OCI-LY7 (cell line): ENCODE measurements at regions not wholly inside any gene's neighbourhood (a gene's known extent, or its start where the extent isn't known, plus 50 kb on each side); places are given as distances from the start of the nearest gene placed in this dataset.

Source experiments
- BruUV-seq: library from RNA; stranded (reverse); fragments of 400-500 nt; replicated peaks from 2 replicates; lab custom pipeline; 2021; lab: Mats Ljungman, UMichigan
- CTCF ChIA-PET: fragments of 300-600 bp; sonication (Branson Sonifier 250); formaldehyde crosslinking; loops from one replicate; lab custom pipeline; 2022; ENCODE audit warnings: antibody characterized with exemption; ENCODE audit not compliant: unreplicated experiment; lab: Charles Lee
- POLR2A ChIA-PET: fragments of 300-600 bp; sonication (Branson Sonifier 250); formaldehyde crosslinking; loops from one replicate; lab custom pipeline; 2022; ENCODE audit warnings: antibody characterized with exemption; lab: Charles Lee
- DNase-seq: peaks from one replicate; pipeline ENCODE4 v3.0.0-alpha.2; 2015; ENCODE audit warnings: low spot score
- H2AFZ ChIP-seq: fragments of 200-600 bp; sonication (generic), shearing (Covaris generic); 2 replicates; pipeline ENCODE4 v1.6.1; 2014; ENCODE audit warnings: mild to moderate bottlenecking, antibody characterized with exemption, low read length, moderate library complexity
- H3K27ac ChIP-seq: fragments of 200-600 bp; sonication (generic); 2 replicates; pipeline ENCODE4 v1.5.1; 2014; ENCODE audit warnings: mixed run types, low read depth, mild to moderate bottlenecking, moderate library complexity, low read length, inconsistent platforms; ENCODE audit not compliant: poor library complexity, severe bottlenecking
- H3K36me3 ChIP-seq: fragments of 200-600 bp; sonication (generic); 2 replicates; pipeline ENCODE4 v1.6.1; 2014; ENCODE audit warnings: mild to moderate bottlenecking, antibody characterized with exemption, low read length, moderate library complexity, mixed read lengths; ENCODE audit not compliant: insufficient read depth
- H3K4me1 ChIP-seq: fragments of 200-600 bp; sonication (generic); 2 replicates; pipeline ENCODE4 v1.5.1; 2014; ENCODE audit warnings: mild to moderate bottlenecking, low read length; ENCODE audit not compliant: insufficient read depth, poor library complexity, severe bottlenecking
- H3K4me2 ChIP-seq: fragments of 200-600 bp; sonication (generic); 2 replicates; pipeline ENCODE4 v1.6.1; 2014; ENCODE audit warnings: mild to moderate bottlenecking, low read length
- H3K4me3 ChIP-seq: fragments of 200-600 bp; sonication (generic); 2 replicates; pipeline ENCODE4 v1.5.1; 2014; ENCODE audit warnings: mild to moderate bottlenecking, low read depth, low read length; ENCODE audit not compliant: poor library complexity, severe bottlenecking
- H3K79me2 ChIP-seq: fragments of 200-600 bp; sonication (generic); 2 replicates; pipeline ENCODE4 v1.6.1; 2016; ENCODE audit warnings: low read depth, mild to moderate bottlenecking, low read length, moderate library complexity, mixed read lengths; ENCODE audit not compliant: insufficient read depth
- H3K9me2 ChIP-seq: fragments of 200-600 bp; sonication (generic); 2 replicates; pipeline ENCODE4 v1.6.1; 2016; ENCODE audit warnings: mild to moderate bottlenecking, low read length, mixed read lengths; ENCODE audit not compliant: insufficient read depth
- H3K9me3 ChIP-seq: fragments of 200-600 bp; sonication (generic); 2 replicates; pipeline ENCODE4 v1.6.1; 2014; ENCODE audit warnings: mild to moderate bottlenecking, mixed run types, low read length, mixed read lengths
- H4K20me1 ChIP-seq: fragments of 200-600 bp; sonication (generic); 2 replicates; pipeline ENCODE4 v1.6.1; 2014; ENCODE audit warnings: mild to moderate bottlenecking, antibody characterized with exemption, low read length, moderate library complexity, mixed read lengths; ENCODE audit not compliant: insufficient read depth
- CTCF ChIP-seq: fragments of 200-600 bp; sonication (generic); conservative IDR thresholded peaks from 2 replicates; pipeline ENCODE4 v1.5.1; 2014; ENCODE audit warnings: mild to moderate bottlenecking, antibody characterized with exemption, low read length, moderate library complexity, mixed read lengths
- EZH2phosphoT487 ChIP-seq: fragments of 200-600 bp; sonication (generic); IDR thresholded peaks from 2 replicates; pipeline ENCODE4 v1.6.1; 2018; ENCODE audit warnings: low read depth, borderline replicate concordance, mild to moderate bottlenecking, mixed run types, antibody characterized with exemption, low read length, moderate library complexity, mixed read lengths
- intact Hi-C: fragments of 100-400 bp; cut with micrococcal nuclease; formaldehyde crosslinking; loops from one replicate; pipeline ENCODE4 v1.10.0; 2022; ENCODE audit not compliant: unreplicated experiment

GRCh38 chr2:104685591-104685990 lies 168.3 kb upstream of the POU3F3 start:
- no peak overlapping the region for H3K4me2 ChIP-seq
- H3K9me3 ChIP-seq: no peaks in the 10 kb centered on the region
- H2AFZ ChIP-seq: no peak overlapping the region
- H3K9me2 ChIP-seq: no peaks in the 10 kb centered on the region
- H3K36me3 ChIP-seq: no peaks in the 10 kb centered on the region
- BruUV-seq: no TSS peak
- intact Hi-C loops: no loop called here
- H3K4me1 ChIP-seq: no peaks in the 10 kb centered on the region
- no peak overlapping the region for H3K27ac ChIP-seq
- CTCF ChIA-PET: no interaction called here
- no peak for DNase-seq
- no peak overlapping the region for H3K4me3 ChIP-seq
- no peaks in the 10 kb centered on the region for H3K79me2 ChIP-seq
- no peaks in the 10 kb centered on the region for H4K20me1 ChIP-seq
- POLR2A ChIA-PET: interaction anchor here (0.7 to 1.0 kb wide), 2 partner anchors 11 to 24 kb away, joined by 3 read pairs; no protein-coding TSS in a partner anchor
- TF ChIP-seq EZH2phosphoT487 (no peak), CTCF (no peak)

- Histone ChIP-seq H2AFZ (no peak overlapping the region), H4K20me1 (no peaks in the 10 kb centered on the region), H3K27ac (no peak overlapping the region), H3K9me3 (no peaks in the 10 kb centered on the region), H3K4me2 (no peak overlapping the region), H3K36me3 (no peaks in the 10 kb centered on the region), H3K4me3 (no peak overlapping the region), H3K4me1 (no peaks in the 10 kb centered on the region), H3K79me2 (no peaks in the 10 kb centered on the region), H3K9me2 (no peaks in the 10 kb centered on the region)
- ChIA-PET CTCF (no interaction called here), POLR2A (no interaction called here)
- TF ChIP-seq CTCF (no peak), EZH2phosphoT487 (no peak)
- no peak for DNase-seq
- BruUV-seq: no TSS peak
- intact Hi-C loops: no loop called here
Measured at GRCh38 chr2:104687147-104687546, 166.8 kb upstream of the POU3F3 start.

DNA sequence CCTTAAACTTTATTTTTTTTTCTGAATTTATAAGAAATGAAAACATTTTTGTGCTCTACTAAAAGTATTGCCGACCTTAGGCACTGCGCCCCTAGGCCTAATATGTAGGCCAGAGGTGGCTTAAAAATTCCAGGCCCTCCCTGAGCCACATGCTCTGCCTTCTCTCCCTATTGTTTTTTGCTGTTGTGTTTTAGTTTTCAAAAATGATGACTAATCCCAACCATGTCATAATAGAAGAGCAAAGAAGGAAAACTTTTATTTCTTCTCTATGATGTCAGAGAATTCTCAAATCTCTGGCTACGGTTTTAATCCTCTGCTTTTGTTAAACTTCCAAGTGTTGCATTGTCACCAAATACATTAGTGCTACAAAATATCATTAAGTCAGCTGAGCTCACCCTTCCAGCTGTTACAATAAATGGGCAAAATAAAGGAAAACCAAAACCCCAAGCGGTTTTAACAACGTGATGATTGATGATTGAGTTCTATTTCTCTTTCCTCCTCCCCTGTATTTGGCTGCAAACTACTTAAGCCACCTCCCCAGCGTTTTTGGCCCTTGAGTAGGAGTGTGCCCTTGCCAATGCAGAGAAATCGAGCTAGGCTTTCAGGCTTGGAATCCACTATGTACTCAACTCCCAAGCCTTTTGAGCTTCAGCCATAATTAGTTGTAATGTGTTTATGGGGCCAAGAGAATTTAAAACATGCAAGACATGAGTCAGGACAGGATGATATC lies 163.5 kb upstream of the POU3F3 start:
- Histone ChIP-seq H3K4me2 (no peak overlapping the region), H3K9me2 (no peaks in the 10 kb centered on the region), H3K9me3 (no peaks in the 10 kb centered on the region), H3K4me1 (no peaks in the 10 kb centered on the region), H3K27ac (no peak overlapping the region), H3K36me3 (no peaks in the 10 kb centered on the region), H3K4me3 (no peak overlapping the region), H3K79me2 (no peaks in the 10 kb centered on the region), H2AFZ (no peak overlapping the region), H4K20me1 (no peaks in the 10 kb centered on the region)
- TF ChIP-seq CTCF (no peak), EZH2phosphoT487 (no peak)
- BruUV-seq: no TSS peak
- DNase-seq: no peak
- CTCF ChIA-PET: no interaction called here
- intact Hi-C loops: no loop called here
- POLR2A ChIA-PET: interaction anchor here (0.7 kb wide), 1 partner anchor 286 kb away, joined by 3 read pairs; no protein-coding TSS in a partner anchor
